ENCODE measurements at regions not wholly inside any gene's neighbourhood (a gene's known extent, or its start where the extent isn't known, plus 50 kb on each side); places are given as distances from the start of the nearest gene placed in this dataset.
"Not testable (repeated sequence)": the region's sequence is repeated elsewhere in the genome, so short reads cannot be mapped to it uniquely, and the experiment has no call there.

DNA sequence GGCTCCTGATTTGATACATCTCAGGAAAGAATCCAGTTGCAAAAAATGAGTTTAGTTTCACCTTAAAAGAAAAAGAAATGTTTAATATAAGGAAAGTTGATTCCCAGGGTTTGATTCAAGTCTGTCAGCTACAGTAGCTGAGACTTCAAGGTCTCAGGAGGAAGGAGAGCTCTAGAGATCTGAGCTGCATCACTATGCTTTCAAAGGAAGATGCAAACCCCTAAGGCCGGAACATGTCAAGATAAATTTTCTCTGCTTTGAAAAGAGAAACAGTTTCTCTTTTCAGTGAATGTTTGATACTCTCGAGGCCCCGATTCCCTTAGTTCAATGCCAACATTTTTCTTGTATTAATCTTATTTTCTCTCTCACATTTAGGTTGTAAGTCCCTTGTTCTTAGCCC lies 128.6 kb downstream of the RGPD3 start:
- no peak for DNase-seq (ENCODE audit: insufficient read length, low spot score)
- no peak for FAIRE-seq
- TF ChIP-seq, protein P1, sequence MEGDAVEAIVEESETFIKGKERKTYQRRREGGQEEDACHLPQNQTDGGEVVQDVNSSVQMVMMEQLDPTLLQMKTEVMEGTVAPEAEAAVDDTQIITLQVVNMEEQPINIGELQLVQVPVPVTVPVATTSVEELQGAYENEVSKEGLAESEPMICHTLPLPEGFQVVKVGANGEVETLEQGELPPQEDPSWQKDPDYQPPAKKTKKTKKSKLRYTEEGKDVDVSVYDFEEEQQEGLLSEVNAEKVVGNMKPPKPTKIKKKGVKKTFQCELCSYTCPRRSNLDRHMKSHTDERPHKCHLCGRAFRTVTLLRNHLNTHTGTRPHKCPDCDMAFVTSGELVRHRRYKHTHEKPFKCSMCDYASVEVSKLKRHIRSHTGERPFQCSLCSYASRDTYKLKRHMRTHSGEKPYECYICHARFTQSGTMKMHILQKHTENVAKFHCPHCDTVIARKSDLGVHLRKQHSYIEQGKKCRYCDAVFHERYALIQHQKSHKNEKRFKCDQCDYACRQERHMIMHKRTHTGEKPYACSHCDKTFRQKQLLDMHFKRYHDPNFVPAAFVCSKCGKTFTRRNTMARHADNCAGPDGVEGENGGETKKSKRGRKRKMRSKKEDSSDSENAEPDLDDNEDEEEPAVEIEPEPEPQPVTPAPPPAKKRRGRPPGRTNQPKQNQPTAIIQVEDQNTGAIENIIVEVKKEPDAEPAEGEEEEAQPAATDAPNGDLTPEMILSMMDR (IDR thresholded peaks at IDR 0.05; ENCODE audit: insufficient read depth, missing control alignments) = no peak

DNA sequence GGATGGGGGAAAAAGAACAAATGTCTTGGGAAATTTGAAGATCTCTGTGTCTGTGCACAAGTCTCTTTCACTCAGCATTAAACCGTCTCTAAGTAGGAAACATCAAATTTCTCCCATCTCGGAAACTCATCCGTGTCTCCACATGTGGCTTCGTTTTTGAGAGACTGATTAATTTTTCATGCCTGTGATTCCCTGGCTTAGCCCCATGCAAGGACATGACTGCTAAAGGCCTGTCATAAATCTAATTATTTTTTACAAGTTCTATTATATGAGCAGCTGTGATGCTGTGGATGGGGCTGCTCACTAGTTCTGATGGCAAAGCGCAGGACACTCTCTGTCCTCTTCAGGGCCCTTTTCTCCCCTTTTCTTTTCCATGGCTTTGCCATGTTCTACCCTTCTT lies 129.1 kb downstream of the RGPD3 start:
- DNase-seq (ENCODE audit: insufficient read length, low spot score) (no peak), FAIRE-seq (no peak)
- TF ChIP-seq, protein P1 (IDR thresholded peaks at IDR 0.05; ENCODE audit: insufficient read depth, missing control alignments) = no peak

DNA sequence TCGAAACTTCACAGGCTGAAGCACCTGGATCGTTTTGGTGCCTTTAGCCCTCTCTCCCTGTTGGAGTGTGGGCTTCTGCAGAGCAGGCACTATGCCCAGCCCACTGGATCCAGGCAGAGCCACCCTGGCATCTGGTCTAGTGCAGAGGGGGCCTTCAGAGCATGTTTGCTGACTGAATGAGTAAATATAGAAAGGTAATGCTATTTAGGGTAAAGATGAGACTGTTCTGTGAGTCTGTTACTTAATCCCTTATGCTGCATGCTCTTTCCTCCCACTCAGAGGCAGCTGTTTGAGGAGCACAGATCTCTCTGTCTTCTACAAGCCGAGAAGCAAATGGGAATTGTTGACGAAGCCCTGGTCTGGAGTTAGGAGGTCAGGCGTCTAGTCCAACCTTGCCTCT lies 130.2 kb downstream of the RGPD3 start:
- no peak for DNase-seq (ENCODE audit: insufficient read length, low spot score)
- TF ChIP-seq, protein P1 (IDR thresholded peaks at IDR 0.05; ENCODE audit: insufficient read depth, missing control alignments) = no peak
- FAIRE-seq = no peak

DNA sequence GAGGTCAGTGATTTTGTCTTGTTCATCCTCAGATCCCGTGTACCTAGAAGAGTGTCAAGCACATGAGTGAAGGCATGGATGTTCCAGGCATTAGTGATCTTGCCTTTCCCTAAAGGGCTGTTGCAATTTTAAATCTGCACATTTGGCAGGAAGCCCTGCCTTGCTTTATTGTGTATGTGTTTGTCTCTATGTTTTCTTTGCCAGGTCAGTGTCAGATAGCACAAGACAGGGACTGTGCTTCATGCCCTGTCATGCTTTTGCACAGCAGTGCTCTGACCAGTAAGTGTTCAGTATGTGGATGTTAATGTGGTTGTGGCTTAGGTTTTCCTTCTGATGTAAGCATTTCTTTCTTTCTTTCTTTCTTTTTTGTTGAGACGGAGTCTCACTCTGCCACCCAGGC lies 131.5 kb downstream of the RGPD3 start:
- FAIRE-seq = no peak
- no peak for DNase-seq (ENCODE audit: insufficient read length, low spot score)
- TF ChIP-seq, protein P1 (IDR thresholded peaks at IDR 0.05; ENCODE audit: insufficient read depth, missing control alignments) = no peak

DNA sequence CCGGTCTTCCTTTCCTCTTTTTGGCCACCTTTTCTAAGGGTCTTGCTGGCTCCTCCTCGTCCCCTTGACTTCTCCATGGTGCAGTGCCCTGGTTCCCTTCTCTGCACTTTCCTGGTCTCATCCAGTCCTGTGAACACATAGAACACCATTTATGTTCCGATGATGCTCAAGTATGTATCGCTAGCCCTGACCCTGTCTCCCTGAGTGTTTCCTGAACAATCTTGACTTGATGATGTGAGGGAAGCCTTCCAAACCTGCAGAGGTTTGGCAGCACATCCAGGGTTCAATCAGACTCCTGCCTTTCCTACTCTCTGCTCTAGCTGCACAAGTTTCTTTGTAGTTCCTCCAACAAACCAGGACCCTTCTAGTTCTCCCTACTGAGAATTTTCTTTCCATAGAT lies 132.1 kb downstream of the RGPD3 start:
- FAIRE-seq (no peak), DNase-seq (ENCODE audit: insufficient read length, low spot score) (no peak)
- TF ChIP-seq, protein P1 (IDR thresholded peaks at IDR 0.05; ENCODE audit: insufficient read depth, missing control alignments) = no peak

DNA sequence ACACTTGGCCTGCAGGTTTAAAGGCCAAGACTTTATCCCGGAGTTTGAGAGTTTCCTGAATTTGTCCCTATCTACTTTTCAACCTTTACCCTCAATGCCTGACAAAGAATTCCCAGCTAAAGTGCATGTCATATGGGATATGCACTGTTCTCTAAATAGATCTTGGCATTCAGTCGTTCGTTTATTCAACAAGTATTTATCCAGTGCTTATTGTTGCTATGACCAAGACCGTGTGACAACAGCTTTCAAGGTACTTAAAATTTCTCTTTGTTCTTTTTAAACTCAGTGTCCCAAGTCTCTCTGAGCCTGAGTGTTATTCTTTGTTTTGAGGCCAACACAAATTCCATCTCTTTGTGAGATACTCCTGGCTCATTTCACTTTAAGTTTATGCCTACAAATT lies 133.4 kb downstream of the RGPD3 start:
- DNase-seq (ENCODE audit: insufficient read length, low spot score) (no peak), FAIRE-seq (no peak)
- TF ChIP-seq, protein P1 (IDR thresholded peaks at IDR 0.05; ENCODE audit: insufficient read depth, missing control alignments) = no peak

DNA sequence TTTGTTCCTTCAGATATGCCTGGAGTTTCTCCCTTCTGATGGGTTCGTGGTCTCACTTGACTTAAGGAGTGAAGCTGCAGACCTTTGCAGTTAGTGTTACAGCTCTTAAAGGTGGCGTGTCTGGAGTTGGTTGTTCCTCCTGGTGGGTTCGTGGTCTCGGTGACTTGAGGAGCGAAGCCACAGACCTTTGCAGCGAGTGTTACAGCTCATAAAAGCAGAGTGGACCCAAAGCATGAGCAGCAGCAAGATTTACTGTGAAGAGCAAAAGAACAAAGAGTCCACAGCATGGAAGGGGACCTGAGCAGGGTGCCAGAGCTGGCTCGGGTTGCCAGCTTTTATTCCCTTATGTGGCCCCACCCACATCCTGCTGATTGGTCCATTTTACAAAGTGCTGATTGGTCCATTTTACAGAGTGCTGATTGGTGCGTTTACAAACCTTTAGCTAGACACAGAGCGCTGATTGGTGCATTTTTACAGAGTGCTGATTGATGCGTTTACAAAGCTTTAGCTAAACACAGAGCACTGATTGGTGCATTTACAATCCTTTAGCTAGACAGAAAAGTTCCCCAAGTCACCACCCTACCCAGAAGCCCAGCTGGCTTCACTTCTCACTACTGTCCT lies 134.8 kb downstream of the RGPD3 start:
- not testable (repeated sequence) for DNase-seq (ENCODE audit: insufficient read length, low spot score); FAIRE-seq

DNA sequence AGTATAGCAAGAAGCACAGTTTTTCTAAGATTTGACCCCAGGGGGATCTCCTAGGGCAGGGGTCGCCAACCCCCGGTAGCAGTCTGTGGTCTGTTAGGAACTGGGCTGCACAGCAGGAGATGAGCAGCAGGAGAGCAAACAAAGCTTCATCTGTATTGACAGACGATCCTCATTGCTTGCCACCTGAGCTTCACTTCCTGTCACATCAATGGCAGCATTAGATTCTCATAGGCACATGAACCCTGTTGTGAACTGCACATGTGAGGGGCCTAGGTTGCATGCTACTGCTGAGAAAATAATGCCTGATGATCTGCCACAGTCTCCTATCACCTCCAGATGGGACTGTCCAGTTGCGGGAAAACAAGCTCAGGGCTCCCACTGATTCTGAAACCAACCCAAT lies 136.2 kb downstream of the RGPD3 start:
- FAIRE-seq (no peak), DNase-seq (ENCODE audit: insufficient read length, low spot score) (no peak)
- TF ChIP-seq, protein P1 (IDR thresholded peaks at IDR 0.05; ENCODE audit: insufficient read depth, missing control alignments) = no peak

DNA sequence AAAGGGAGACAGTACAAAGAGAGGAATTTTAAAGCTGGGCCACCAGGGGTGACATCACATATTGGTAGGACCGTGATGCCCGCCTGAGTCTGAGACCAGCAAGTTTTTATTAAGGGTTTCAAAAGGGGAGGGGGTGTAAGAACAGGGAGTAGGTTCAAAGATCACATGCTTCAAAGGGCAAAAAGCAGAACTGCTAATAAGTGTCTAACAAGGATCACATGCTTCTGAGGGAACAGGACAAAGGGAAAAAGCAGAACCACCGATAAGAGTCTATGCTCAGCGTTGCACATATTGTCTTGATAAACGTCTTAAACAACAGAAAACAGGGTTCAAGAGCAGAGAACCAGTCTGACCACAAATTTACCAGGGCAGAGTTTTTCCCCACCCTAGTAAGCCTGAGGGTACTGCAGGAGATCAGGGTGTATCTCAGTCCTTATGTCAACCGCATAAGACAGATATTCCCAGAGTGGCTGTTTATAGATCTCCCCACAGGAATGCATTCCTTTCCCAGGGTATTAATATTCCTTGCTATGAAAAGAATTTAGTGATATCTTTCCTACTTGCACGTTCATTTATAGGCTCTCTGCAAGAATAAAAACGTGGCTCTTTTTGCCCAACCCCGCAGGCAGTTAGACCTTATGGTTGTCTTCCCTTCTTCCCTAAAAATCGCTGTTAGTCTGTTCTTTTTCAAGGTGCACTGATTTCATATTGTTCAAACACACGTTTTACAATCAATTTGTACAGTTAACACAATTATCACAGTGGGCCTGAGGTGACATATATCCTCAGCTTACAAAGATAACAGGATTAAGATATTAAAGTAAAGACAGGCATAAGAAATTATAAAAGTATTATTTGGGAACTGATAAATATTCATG lies 136.5 kb upstream of the UXS1 start:
- FAIRE-seq; DNase-seq (ENCODE audit: insufficient read length, low spot score): not testable (repeated sequence)

Measured in D721Med (cell line).